ENCODE measurements at regions not wholly inside any gene's neighbourhood (a gene's known extent, or its start where the extent isn't known, plus 50 kb on each side); places are given as distances from the start of the nearest gene placed in this dataset.

- WGBS (ENCODE audit: insufficient coverage, low coverage, low lambda C conversion rate, missing lambda C conversion rate) = 74% methylated on average over 2 of the region's 4 CpGs
- DNase-seq = no peak
Observed at GRCh38 chr2:9747396-9747795, 95.9 kb upstream of the TAF1B start.

GRCh38 chr2:9748577-9748976 is 94.7 kb upstream of the TAF1B start:
- no peak overlapping the region for H3K27ac ChIP-seq
- 70% methylated on average over 6 of the region's 6 CpGs for WGBS (ENCODE audit: insufficient coverage, low coverage, low lambda C conversion rate, missing lambda C conversion rate)
- DNase-seq (no peak), ATAC-seq (no peak)
- no peaks in the 10 kb centered on the region for H3K36me3 ChIP-seq
- no peaks in the 10 kb centered on the region for H3K9me3 ChIP-seq
- intact Hi-C loops (cut with DNase I) = no loop called here
- no peak overlapping the region for H3K4me3 ChIP-seq
- no peaks in the 10 kb centered on the region for H3K27me3 ChIP-seq
- H3K4me1 ChIP-seq = no peaks in the 10 kb centered on the region
- no peak for TF ChIP-seq POLR2A (IDR thresholded peaks at IDR 0.05)
- no peak for TF ChIP-seq CTCF (IDR thresholded peaks at IDR 0.05)

More at GRCh38 chr2:9747396-9747795, 95.9 kb upstream of the TAF1B start:
- Histone ChIP-seq H3K4me1 (no peaks in the 10 kb centered on the region), H3K27me3 (no peaks in the 10 kb centered on the region), H3K36me3 (no peaks in the 10 kb centered on the region), H3K4me3 (no peak overlapping the region), H3K9me3 (no peaks in the 10 kb centered on the region), H3K27ac (no peak overlapping the region)
- intact Hi-C loops (cut with DNase I) = no loop called here
- no peak for ATAC-seq
- TF ChIP-seq POLR2A (IDR thresholded peaks at IDR 0.05) = no peak
- TF ChIP-seq CTCF (IDR thresholded peaks at IDR 0.05) = no peak

GRCh38 chr2:9749546-9750223 is 93.6 kb upstream of the TAF1B start:
- Histone ChIP-seq H3K27me3 (no peaks in the 10 kb centered on the region), H3K4me1 (no peaks in the 10 kb centered on the region), H3K27ac (no peak overlapping the region), H3K4me3 (no peak overlapping the region), H3K36me3 (no peaks in the 10 kb centered on the region), H3K9me3 (no peaks in the 10 kb centered on the region)
- no peak for ATAC-seq
- DNase-seq = no peak
- TF ChIP-seq POLR2A (IDR thresholded peaks at IDR 0.05) = no peak
- TF ChIP-seq CTCF (IDR thresholded peaks at IDR 0.05) = no peak
- 65% methylated on average over 7 of the region's 9 CpGs for WGBS (ENCODE audit: insufficient coverage, low coverage, low lambda C conversion rate, missing lambda C conversion rate)
- intact Hi-C loops (cut with DNase I) = no loop called here

DNA sequence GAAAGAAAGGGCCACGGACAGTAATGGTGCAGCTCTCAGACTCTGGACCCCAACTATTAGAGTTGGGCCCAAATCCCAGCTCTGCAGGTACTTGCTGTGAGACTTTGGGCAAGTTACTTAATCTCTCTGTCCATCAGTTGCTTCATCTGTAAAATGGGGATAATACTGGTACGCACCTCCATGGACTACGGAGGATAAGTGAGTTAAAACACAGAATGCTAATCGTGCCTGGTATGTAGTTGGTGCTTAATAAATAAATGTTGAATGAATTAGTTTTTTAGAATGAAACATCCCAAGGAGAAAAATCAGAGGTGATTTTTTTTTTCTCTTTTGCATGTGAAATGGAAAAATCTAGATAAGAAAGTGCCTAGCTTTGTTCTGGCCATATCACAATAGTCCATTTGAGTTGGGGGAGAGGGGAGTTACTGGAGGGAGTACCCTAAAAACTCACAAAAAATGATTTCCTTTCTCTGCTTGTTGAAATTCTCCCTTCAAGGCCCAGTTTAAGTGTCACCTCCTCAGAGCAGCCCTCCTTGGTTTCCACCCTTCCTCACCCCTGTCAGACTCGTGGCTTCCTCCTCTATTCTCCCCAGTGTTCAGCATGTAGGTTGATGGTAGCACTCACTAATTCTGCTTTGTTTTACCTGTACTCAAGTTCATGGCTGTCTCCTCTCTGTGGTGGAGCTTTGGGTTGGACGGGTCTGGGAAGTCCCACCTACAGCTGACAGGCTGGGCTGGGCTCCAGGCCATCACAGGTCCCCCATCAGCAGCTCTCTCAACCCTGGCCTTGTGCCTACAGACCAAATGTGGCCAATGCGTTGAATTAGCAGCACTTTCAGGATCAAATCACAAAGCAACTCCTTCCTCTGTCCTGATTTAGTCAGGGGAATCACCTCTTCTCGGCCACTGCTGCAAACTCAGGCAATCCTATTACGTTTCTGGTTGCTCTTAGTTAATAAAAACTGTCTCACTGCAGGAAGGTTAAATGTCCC is 92.8 kb upstream of the TAF1B start:
- intact Hi-C loops (cut with DNase I) = no loop called here
- Histone ChIP-seq H3K27ac (no peak overlapping the region), H3K27me3 (no peaks in the 10 kb centered on the region), H3K4me3 (no peak overlapping the region), H3K4me1 (no peaks in the 10 kb centered on the region), H3K36me3 (no peaks in the 10 kb centered on the region), H3K9me3 (no peaks in the 10 kb centered on the region)
- no peak for TF ChIP-seq CTCF (IDR thresholded peaks at IDR 0.05)
- no peak for TF ChIP-seq POLR2A (IDR thresholded peaks at IDR 0.05)
- 70% methylated on average over 9 of the region's 9 CpGs for WGBS (ENCODE audit: insufficient coverage, low coverage, low lambda C conversion rate, missing lambda C conversion rate)
- no peak for DNase-seq
- ATAC-seq = no peak

All from right lobe of liver (tissue), 6 donors.